DMS53 treated with DMSO at 0.1 percent for 48 hours (cell line): ENCODE measurements at regions not wholly inside any gene's neighbourhood (a gene's known extent, or its start where the extent isn't known, plus 50 kb on each side); places are given as distances from the start of the nearest gene placed in this dataset.

Experiments
- DNase-seq: peaks from one replicate; lab custom pipeline; 2025; ENCODE audit not compliant: unreplicated experiment; lab: John Stamatoyannopoulos, UW

GRCh38 chrX:99719140-99719539, 690.9 kb downstream of the PCDH19 start:
- DNase-seq = no peak

- no peak for DNase-seq
Measured at GRCh38 chrX:99717716-99718115, 692.4 kb downstream of the PCDH19 start.

DNA sequence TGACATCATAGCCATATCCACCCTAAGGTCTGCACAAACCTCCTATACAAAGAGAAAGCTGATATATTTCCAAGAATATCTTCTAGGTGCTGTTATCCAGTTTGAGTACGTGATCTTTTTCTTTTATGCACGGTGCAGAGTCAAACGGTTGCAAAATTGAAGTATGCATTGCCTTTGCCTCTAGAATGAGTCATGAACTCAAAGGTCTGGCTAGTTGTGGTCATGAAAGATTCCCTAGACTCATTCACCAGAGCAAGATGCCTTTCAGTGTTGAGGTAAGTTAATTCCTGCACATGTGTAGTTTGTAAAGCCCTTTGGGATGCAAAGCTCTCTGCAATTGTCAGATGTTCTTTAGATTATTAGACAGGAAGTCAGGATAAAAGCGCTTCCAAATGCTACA, 704.4 kb downstream of the PCDH19 start:
- no peak for DNase-seq

DNA sequence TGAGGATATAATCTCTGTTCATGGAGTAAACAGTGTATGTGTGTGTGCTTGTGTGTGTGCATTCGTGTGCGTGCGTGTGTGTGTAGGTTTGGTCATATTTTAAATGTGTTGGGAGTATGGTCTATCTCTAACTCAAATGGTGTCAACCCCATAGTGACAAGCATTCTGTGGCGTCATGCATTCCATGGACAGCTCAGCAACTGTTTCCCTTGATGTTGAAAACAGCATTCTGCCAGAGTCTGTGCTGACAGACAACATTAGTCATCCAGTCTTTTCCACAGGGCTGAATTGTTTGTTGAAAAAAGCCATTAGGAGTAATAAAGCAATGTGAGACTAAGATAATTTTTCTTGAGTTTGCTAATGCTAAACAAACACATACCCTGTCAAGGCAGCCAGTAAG, 706.6 kb downstream of the PCDH19 start:
- no peak for DNase-seq

GRCh38 chrX:99698451-99698850, 711.6 kb downstream of the PCDH19 start:
- no peak for DNase-seq

- DNase-seq = no peak
Measured at GRCh38 chrX:99663136-99663535, 746.9 kb downstream of the PCDH19 start.

DNA sequence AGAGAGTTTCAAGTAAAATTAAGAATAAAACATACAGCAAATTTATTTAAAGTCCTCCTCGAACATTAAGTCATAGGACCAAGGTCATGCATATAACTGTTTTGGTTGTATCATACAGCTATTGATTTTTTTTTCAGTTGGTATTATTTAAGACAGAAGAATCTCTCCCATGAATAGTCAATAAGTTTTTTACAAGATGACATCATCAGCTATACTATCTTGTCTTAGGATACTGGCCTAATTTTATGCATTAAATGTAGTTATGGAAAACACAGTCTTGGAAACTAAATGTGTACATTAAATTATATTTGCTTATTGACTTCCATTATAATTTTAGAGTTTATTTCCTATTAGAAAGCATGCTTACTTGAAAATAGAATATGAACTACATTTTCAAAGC, 755.9 kb downstream of the PCDH19 start:
- no peak for DNase-seq

DNA sequence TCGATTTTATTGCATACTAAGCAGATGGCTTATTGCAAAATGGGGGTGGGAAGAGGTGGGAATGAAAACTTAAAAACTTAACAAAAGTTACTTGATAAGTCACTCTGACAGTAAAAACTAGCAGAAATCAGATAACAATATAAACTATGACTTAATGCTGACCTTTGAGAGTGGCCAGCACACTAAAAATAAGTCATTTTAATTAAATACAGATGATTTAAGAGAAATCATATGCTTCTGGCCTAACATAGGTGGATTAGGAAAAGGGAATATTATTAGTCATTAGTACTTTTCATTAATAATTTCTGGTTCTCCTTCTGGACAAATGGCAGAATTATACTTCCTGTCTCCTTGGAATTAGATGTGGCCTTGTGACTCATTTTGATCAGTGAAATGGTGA, 756.7 kb downstream of the PCDH19 start:
- no peak for DNase-seq

GRCh38 chrX:99613041-99613440, 797.0 kb downstream of the PCDH19 start:
- DNase-seq = no peak

DNA sequence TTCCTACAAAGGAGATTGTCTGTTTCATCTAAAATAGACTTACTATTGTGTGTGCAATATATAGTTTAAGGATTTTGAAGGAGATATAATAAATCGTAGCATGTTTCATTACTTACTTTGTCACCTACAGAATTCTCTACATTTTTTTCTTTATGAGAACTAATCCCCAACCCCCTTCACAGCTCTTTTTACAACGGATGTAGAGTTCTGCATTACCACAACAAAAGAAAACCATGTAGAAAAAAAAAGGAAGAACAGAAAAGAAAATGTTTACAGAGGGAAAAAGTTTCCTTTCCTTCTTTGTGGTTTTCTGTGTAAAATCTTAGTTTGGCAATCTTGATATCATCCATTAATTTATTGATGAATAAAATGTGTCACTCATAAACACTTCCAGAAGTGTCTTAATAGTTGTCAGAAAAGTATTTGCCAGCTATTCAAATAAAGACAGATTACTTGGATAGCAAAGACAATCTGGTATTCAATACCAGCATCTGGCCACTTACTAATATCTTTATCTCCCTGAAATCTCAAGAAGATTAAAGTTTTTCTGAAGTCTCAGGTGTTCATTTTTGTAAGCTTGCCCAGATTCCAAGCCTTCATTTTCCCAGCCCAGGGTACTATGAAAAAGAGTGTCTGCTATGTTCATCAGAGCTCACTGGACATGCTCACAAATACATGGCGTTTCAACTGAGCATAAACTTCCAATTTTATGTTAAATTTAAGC, 806.8 kb downstream of the PCDH19 start:
- DNase-seq = no peak

DNA sequence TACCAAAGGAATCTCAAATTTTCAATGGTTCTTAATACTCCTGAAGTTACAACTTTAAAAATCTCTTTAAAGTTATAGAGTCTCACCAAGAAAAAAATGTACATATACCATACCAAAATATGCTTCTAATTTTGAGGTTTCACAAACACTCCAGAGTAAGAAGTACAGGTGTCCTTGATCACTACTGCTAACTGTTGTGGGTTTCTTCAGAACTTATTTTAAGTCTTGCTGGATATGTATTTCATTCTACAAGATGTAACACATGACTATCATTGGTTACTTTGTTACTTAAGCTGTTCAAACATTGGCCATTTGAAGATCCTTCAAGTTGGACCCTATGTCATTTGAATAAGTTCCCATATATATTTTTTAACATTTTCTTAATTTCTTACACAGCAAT, 808.0 kb downstream of the PCDH19 start:
- DNase-seq = no peak

DNA sequence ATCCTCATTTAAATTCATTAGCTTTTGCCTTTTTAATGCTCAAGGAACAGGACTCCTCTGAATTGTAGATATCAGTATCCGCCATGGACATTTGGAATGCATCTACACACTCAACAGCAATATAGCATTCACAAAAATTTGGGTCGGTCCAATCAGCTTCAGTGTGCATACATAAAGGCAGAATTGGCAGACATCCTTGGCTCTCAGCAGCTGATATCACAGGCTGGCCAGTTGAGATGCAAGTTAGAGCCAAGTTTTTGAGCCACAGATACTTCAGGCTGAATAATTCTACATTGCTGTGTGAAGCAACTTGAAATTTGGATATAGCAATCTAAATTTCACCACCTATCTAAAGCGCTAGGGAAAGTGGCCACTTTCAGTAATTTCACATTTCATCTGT, 821.1 kb downstream of the PCDH19 start:
- no peak for DNase-seq

- no peak for DNase-seq
Measured at GRCh38 chrX:99572711-99573110, 837.4 kb downstream of the PCDH19 start.

DNA sequence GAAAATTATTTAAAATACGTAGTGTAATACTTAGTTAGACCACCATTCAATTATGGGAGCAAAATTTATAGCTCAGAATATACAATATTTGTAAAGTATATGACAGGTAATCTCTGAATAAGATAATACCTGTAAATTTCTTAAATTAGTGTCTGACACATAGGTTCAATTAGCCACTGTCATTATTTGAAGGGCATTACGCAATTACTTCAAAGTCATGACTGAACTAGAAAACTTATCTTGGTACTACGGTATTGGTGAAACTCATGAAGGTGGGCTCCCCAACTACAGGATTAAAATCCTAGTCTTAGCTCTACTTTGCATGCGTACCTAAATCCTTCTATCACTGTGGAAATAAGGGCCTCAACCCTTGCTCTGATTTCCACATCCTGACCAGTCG, 860.7 kb downstream of the PCDH19 start:
- no peak for DNase-seq

- DNase-seq = no peak
Measured at GRCh38 chrX:99522450-99522849, 887.6 kb downstream of the PCDH19 start.

GRCh38 chrX:99507768-99508167, 902.3 kb downstream of the PCDH19 start:
- DNase-seq = no peak

DNA sequence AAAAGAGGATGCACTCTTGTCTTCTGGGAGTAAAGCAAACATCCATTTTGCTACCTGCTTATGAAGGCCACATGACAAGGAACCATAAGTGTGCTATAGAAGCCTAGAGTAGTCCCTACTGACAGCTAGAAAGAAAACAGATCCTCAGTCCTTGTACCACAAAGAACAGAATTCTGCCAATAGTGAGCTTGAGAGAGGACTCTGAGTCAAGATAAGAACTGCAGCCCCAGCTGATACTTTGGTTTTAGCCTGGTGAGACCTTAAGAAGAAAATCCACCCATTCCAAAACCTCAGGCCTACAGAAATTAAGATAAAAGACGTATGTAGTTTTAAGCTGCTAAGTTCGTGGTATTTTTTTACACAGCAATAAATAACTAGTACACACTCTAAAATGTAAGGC, 914.6 kb downstream of the PCDH19 start:
- no peak for DNase-seq

- DNase-seq = no peak
Measured at GRCh38 chrX:99494668-99495067, 915.4 kb downstream of the PCDH19 start.

DNA sequence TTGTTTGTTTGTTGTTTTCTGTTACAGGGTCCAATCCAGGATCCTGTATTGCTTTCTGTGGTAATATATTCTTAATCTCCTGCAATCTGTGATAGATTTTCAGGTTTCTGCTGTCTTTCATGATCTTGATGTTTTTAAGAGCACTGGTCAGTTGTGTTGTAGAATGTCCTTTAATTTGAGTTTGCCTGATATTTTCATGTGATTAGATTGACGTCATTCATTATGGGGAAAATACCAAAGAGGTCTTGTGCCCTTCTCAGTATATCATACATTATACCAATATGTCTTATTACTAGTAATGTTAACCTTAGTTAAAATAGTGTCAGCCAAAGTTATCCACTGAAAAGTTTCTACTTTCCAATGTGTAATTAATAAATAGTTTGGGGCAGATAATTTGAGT, 929.3 kb downstream of the PCDH19 start:
- DNase-seq = no peak

GRCh38 chrX:99469439-99469838, 940.6 kb downstream of the PCDH19 start:
- no peak for DNase-seq

- DNase-seq = no peak
Measured at GRCh38 chrX:99468993-99469392, 941.1 kb downstream of the PCDH19 start.

DNA sequence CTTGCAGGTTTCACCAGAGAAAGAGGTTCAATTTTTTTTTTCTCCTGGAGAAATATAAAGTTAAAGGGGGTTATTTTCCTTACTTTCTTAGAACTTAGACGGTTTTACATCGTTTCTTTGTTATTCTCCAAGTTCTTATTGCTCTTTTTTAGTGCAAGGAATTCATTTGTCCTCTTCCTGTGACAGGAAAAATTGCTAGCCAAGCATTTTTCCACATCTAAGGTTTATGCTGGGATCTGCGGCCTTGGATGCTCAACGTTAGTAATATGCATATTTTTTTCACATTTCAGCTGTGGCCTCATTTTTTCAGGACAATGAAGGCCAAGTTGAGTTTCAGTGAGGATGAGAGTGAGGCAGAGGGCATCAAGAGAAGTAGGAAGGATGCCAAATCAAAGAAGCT, 948.9 kb downstream of the PCDH19 start:
- DNase-seq = no peak

DNA sequence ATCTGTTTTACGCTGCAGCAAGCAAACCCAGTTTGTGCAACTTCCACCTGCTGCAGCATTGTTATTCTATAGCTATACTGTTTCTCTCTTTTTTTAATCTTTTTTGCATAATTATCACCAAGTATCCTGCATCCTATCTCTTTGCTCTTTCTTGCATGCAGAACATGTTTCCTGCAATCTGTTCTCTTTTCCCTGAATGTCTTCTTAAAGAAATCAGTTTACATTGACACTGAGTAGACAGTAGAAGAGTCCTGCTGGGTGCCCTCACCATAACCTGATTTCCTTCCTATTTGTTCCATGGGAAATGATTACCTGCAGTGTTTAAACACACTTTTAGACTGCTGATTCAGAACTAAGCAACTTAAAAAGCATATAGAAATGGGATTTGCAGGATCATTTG, 964.7 kb downstream of the PCDH19 start:
- DNase-seq = no peak
